Gastrocnemius medialis (tissue), 4 donors: ENCODE measurements at regions not wholly inside any gene's neighbourhood (a gene's known extent, or its start where the extent isn't known, plus 50 kb on each side); places are given as distances from the start of the nearest gene placed in this dataset.

Source experiments
- POLR2A ChIP-seq, 2 donors: fragments of 450-650 bp; IDR thresholded peaks; one replicate each; pipeline ENCODE4 v1.6.1; 2017; ENCODE audit warnings: antibody characterized with exemption in 2 of 2, mild to moderate bottlenecking in 2 of 2, moderate library complexity in 2 of 2
- TF ChIP-seq, protein P1 (sequence below), 5 experiments: fragments of 450-650 bp in 3 of 5; fragments of 200-600 bp in 2 of 5; sonication (generic) in 2 of 5; IDR thresholded peaks in 4 of 5; conservative IDR thresholded peaks in 1 of 5; 1 replicate in 4 of 5; 2 replicates in 1 of 5; pipeline ENCODE4 v1.5.1; 2016 to 2019; ENCODE audit warnings: antibody characterized with exemption in 5 of 5, mild to moderate bottlenecking in 3 of 5, moderate library complexity in 3 of 5

- TF ChIP-seq, protein P1, sequence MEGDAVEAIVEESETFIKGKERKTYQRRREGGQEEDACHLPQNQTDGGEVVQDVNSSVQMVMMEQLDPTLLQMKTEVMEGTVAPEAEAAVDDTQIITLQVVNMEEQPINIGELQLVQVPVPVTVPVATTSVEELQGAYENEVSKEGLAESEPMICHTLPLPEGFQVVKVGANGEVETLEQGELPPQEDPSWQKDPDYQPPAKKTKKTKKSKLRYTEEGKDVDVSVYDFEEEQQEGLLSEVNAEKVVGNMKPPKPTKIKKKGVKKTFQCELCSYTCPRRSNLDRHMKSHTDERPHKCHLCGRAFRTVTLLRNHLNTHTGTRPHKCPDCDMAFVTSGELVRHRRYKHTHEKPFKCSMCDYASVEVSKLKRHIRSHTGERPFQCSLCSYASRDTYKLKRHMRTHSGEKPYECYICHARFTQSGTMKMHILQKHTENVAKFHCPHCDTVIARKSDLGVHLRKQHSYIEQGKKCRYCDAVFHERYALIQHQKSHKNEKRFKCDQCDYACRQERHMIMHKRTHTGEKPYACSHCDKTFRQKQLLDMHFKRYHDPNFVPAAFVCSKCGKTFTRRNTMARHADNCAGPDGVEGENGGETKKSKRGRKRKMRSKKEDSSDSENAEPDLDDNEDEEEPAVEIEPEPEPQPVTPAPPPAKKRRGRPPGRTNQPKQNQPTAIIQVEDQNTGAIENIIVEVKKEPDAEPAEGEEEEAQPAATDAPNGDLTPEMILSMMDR (IDR thresholded peaks at IDR 0.05 in 4 of 5, conservative IDR thresholded peaks at IDR 0.05 in 1 of 5) = no peak
- TF ChIP-seq POLR2A (IDR thresholded peaks at IDR 0.05) = no peak
These were observed 329.9 kb upstream of the ROBO1 start for GRCh38 chr3:80097674-80098073.
